Fibroblast of skin of abdomen (primary cell): ENCODE measurements at regions not wholly inside any gene's neighbourhood (a gene's known extent, or its start where the extent isn't known, plus 50 kb on each side); places are given as distances from the start of the nearest gene placed in this dataset.
A peak's percentile ranks its signal among the peaks of the same experiment; 100 is the strongest.
"Not testable (repeated sequence)": the region's sequence is repeated elsewhere in the genome, so short reads cannot be mapped to it uniquely, and the experiment has no call there.

ENCODE experiments used
- DNase-seq: peaks from one replicate; pipeline ENCODE4 v3.0.0-alpha.2; 2013

- DNase-seq = peak; percentile 5
These were observed 90.3 kb downstream of the RTP5 start for GRCh38 chr2:241959751-241960269.

GRCh38 chr2:241961454-241961853 is 91.9 kb downstream of the RTP5 start:
- no peak for DNase-seq

GRCh38 chr2:241964133-241964532 is 94.6 kb downstream of the RTP5 start:
- no peak for DNase-seq

- peak; percentile 99 for DNase-seq
These were observed 96.4 kb downstream of the RTP5 start for GRCh38 chr2:241965931-241966412.

- DNase-seq = peak; percentile 22
These were observed 97.3 kb downstream of the RTP5 start for GRCh38 chr2:241966647-241967466.

- DNase-seq = no peak
These were observed 98.1 kb downstream of the RTP5 start for GRCh38 chr2:241967467-241968144.

GRCh38 chr2:241968417-241968816 is 98.9 kb downstream of the RTP5 start:
- DNase-seq = no peak

- DNase-seq = not testable (repeated sequence)
These were observed 99.7 kb downstream of the RTP5 start for GRCh38 chr2:241969182-241969581.

GRCh38 chr2:241970716-241971115 is 101.2 kb downstream of the RTP5 start:
- DNase-seq = no peak

GRCh38 chr2:241974096-241974495 is 104.6 kb downstream of the RTP5 start:
- DNase-seq = no peak

GRCh38 chr2:241974851-241975592 is 105.5 kb downstream of the RTP5 start:
- DNase-seq = no peak

- DNase-seq = no peak
These were observed 106.2 kb downstream of the RTP5 start for GRCh38 chr2:241975593-241976284.

GRCh38 chr2:241976296-241976695 is 106.8 kb downstream of the RTP5 start:
- no peak for DNase-seq

- DNase-seq = no peak
These were observed 108.2 kb downstream of the RTP5 start for GRCh38 chr2:241977557-241978300.

GRCh38 chr2:241978670-241979069 is 109.1 kb downstream of the RTP5 start:
- no peak for DNase-seq

GRCh38 chr2:241980193-241980592 is 110.7 kb downstream of the RTP5 start:
- no peak for DNase-seq

GRCh38 chr2:241981076-241981700 is 111.7 kb downstream of the RTP5 start:
- no peak for DNase-seq

- no peak for DNase-seq
These were observed 113.4 kb downstream of the RTP5 start for GRCh38 chr2:241982706-241983570.

- no peak for DNase-seq
These were observed 114.2 kb downstream of the RTP5 start for GRCh38 chr2:241983571-241984270.
